HG02981 (cell line): ENCODE measurements at regions not wholly inside any gene's neighbourhood (a gene's known extent, or its start where the extent isn't known, plus 50 kb on each side); places are given as distances from the start of the nearest gene placed in this dataset.

Experiments used
- ATAC-seq: cut with Tn5 transposase; IDR thresholded peaks from one replicate; pipeline ENCODE4 v1.9.1; 2021; ENCODE audit warnings: mild to moderate bottlenecking, moderate library complexity; ENCODE audit not compliant: unreplicated experiment

DNA sequence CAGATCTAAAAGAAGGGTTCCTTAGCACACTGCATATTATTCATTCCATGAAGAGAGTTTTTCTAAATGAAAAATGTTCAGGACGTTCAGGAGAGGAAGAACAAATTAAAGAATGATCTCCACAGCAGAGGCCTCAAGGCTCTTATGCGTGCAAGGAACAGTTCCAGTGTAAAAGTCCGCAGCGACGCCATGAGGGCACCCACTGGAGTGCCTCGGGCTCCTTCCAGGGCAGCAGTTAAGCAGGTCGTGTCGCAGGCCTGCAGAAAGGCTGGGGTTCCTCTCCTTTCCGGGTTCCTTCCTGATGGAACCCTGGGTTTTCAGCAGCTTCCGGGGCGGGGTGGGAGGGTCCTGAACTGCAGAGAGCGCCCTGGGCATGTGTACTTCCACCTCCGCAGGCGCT is 87.1 kb upstream of the SELENOP start:
- no peak for ATAC-seq

GRCh38 chr5:42896523-42896922 is 84.8 kb upstream of the SELENOP start:
- no peak for ATAC-seq

DNA sequence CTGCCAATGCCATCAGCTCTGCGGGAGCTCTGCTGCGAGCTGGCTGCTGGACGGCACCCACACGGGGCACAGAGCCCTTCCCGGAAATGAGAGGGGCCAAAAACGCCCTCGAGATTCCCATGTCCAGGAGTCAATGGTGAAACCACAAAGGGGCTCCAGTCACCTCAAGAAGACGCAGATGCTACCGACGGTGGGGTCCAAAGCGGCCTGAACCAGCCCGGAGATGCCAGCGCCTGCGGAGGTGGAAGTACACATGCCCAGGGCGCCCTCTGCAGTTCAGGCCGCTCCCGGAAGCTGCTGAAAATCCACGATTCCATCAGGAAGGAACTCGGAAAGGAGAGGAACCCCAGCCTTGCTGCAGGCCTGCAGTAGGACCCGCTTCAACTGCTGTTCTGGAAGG is 82.4 kb upstream of the SELENOP start:
- no peak for ATAC-seq

GRCh38 chr5:42889311-42889933 is 77.7 kb upstream of the SELENOP start:
- ATAC-seq = peak; percentile 96

DNA sequence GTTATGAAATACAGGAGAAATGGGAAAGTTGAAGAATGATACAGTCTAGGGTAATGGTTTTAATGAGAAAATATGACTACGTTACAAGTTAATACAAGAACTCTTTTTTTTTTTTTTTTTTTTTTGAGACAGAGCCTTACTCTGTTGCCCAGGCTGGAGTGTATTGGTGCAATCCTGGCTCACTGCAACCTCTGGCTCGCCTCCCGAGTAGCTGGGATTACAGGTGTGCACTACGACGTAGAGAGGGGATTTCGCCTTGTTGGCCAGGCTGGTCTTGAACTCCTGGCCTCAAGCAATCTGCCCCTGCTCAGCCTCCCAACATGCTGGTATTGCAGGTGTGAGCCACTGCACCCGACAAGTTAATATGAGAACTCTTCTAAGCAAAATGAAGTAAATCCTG is 77.1 kb upstream of the SELENOP start:
- ATAC-seq = no peak

DNA sequence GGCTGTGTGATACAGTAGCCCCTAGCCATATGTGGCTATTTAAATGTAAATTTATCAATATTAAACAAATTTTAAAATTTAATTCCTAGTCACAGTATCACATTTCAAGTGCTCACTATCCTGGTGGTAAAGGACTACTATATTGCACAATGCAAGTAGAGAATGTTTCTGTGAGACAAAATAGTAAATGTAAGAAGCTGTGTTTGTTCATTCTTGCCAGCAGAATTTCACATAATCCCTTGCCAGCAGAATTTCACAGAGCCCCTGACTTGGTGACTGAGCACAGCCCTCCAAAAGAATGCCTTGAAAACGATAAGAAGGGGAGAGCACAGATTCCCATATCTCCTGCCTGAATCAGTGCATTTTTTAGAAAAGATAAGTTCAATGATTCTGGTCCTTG is 75.9 kb upstream of the SELENOP start:
- ATAC-seq = no peak

DNA sequence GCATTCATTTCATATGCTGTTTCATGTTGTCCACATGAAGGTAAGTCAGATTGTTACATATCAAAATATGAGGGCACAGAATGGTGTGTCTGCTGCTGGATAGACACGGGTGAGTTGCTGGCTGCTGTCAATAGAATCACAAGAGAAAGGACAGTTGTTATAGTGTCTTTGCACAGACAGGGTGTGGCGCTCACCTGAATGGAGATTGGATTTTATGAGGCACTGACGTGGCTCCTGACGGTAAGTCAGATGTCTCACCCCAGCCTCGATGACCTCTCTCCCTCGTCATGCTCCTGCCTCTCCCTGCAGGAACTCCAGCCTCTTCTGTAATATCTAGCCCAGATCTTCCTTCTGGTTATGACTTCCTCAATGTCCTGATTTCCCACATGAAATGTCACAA is 75.4 kb upstream of the SELENOP start:
- ATAC-seq = no peak

GRCh38 chr5:42886635-42887034 is 74.9 kb upstream of the SELENOP start:
- ATAC-seq = no peak

DNA sequence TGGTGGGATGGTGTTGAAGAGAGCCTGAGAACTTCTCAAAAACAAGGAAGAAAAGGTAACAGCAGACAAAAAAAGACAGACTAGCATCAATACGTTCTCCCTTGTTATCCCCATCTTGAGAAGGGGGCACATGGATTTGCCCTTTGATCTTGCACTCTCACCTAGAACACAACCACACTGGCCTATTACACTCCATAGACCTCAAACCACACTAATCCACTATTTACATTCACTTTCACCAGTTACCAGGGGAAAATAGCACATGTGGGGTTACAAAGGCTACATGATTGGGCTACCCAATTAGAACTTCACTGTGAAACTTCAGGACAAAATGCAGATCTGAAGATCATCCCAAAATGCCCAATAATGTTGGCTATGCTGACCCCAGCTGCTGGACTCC is 72.6 kb upstream of the SELENOP start:
- no peak for ATAC-seq

DNA sequence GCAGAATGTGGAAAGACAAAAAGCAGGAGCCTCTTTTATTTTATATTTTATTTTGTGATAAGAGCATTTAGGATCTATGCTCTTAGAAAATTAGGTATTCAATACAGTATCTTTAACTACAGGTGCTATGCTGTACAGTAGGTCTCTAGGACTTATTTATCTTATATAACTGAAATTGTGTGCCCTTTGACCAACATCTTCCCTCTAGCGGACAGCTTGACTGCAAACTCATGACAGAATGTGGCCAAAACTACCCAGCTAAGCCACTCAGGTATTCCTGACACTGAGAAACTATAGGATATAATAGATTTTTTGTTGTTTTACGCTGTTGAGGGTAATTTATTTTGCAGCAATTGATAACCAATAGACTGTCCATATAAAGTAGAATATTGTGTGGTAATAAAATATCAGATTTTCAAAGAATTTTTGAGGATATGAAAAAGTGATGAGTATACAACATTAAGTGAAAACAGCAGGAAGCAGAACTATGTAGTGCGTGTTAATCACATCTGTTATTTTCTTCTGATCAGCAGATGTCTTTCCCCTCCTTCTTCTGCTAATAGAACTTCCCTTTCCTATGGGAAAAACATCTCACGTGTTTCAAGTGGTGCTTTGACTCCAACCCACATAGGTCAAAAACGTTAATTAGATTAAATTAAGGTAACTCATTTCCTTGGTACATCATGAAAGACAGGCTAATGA is 69.9 kb upstream of the SELENOP start:
- ATAC-seq = no peak

GRCh38 chr5:42880496-42881150 is 68.9 kb upstream of the SELENOP start:
- no peak for ATAC-seq

- ATAC-seq = no peak
These were observed 67.6 kb upstream of the SELENOP start for GRCh38 chr5:42879291-42879690.

DNA sequence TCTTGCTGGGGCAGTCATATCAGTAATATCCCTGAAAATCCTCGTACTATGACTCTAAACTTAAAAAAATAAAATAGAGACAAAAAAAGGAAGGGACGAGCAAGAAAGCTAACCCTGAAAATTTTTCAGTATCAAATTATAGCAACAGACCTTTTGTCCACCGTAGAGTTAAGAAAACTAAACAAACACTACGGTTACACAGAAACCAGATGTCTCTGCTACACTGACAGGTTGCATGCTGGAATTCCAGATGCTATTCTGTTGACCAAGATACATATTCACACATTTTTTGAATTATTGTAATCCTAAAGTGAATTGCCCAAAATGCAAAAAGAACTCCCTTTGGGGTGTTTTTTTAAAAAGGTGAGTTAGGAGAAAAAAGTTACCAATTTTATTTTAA is 66.9 kb upstream of the SELENOP start:
- ATAC-seq = no peak

GRCh38 chr5:42878041-42878440 is 66.3 kb upstream of the SELENOP start:
- no peak for ATAC-seq

DNA sequence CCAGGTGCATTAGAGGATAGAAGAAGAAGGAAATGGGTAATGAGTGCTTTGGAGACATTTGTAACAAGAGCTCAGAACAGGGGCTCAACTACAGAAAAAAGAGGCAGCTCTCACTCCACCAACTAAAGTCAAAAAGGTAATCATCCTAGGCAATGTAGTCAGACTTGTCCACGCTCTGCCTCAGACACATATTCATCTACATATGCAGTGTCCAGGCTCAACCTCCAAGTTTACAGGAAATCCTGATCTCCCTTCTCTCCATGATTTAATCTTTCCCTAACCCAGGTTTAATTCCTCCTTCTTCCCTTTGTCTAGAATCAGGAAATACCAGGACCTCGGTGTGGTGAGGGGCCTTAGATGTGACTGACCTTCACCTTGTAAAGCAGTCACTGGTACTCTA is 65.7 kb upstream of the SELENOP start:
- ATAC-seq = no peak

DNA sequence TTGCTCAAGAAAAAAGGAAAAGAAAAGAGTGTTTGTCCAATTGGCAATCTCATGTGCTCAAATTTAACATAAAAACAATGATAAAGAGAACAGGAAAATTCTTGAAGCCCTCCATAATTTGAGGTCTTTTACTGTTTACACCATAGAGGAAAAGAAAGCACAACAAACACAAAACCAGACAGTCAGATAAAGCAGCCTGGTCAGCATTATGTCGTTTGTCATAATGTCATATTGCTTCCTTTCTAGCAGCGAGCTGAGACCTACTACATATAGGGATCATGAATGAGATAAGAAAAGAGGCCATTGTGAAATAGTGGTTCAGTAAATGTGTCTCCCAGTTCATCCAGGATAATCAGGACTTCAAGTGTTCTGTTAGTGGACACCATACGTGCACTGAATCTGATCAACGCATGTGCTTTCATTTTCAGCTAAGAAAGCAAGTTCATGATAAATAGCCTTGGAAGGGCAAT is 64.7 kb upstream of the SELENOP start:
- ATAC-seq = no peak

GRCh38 chr5:42875785-42876374 is 64.2 kb upstream of the SELENOP start:
- ATAC-seq = no peak

DNA sequence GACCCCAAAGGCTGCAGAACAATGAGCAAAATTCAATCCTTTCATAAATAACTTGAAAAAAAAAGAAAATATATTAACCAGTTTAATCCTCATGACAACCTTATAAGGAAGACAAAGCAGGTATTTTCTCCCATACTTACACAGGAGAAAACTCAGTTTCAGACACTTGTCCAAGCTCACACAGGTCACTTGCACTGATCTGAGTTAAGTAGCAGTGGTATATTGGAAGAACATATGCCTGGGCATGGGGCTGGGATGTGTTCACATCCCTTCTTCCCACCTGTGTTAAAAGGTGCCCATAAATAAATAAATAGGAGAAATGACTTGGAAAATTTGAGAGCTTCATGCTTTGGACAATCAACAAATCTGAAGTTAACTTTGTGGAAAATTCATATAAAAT is 63.5 kb upstream of the SELENOP start:
- no peak for ATAC-seq

DNA sequence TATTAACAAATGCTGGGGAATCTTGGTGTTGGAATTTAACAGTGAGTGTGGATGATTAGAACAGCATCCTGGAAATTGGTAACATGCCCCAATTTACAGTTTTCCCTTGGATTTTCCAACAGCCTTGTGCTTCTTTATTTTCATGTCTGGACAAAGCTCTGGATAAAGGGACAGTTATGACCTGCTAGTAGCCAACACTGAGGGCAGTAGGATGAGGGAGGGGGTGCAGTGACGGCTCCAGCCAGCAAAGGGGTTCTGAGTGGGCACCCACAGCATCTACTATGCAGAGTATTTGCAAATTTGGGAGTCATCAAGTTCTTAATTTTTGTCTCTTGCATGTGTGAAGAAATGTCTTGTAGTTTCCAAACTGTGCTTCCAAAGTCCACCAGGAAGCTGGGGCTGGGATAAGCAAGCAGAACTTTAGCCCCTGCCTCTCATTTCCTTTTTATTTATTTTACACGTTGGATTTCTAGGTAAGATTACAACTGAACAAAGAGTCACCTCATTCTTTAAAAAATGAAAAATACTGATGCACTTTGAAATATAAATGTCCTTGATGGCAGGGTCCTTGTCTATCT is 63.0 kb upstream of the SELENOP start:
- no peak for ATAC-seq

- ATAC-seq = no peak
These were observed 61.2 kb upstream of the SELENOP start for GRCh38 chr5:42872865-42873264.

GRCh38 chr5:42870882-42871418 is 59.3 kb upstream of the SELENOP start:
- ATAC-seq = no peak
